Gastrocnemius medialis (tissue), 4 donors: ENCODE measurements at regions not wholly inside any gene's neighbourhood (a gene's known extent, or its start where the extent isn't known, plus 50 kb on each side); places are given as distances from the start of the nearest gene placed in this dataset.

Source experiments
- ATAC-seq, 2 donors: fragments of 150-250 bp; one replicate each; pipeline ENCODE4 v1.9.1; 2016
- DNase-seq, 2 donors: peaks; one replicate each; pipeline ENCODE4 v3.0.0-alpha.2; 2019
- H3K27ac ChIP-seq, 4 donors: fragments of 200-600 bp; sonication (generic); 1 replicate in 1 of 4; 2 replicates in 3 of 4; pipeline ENCODE4 v1.5.1; 2016 to 2018; ENCODE audit warnings: mild to moderate bottlenecking in 2 of 4, moderate library complexity in 1 of 4
- H3K27me3 ChIP-seq, 3 donors: fragments of 200-600 bp; sonication (generic) in 2 of 3; 1 replicate in 1 of 3; 2 replicates in 2 of 3; pipeline versions ENCODE4 v1.5.1 to v1.6.0; 2016 to 2019; ENCODE audit warnings: mild to moderate bottlenecking in 1 of 3, moderate library complexity in 1 of 3
- H3K36me3 ChIP-seq, 2 donors: fragments of 200-600 bp; sonication (generic) in 1 of 2; one replicate each; pipeline ENCODE4 v1.5.1; 2017 to 2018
- H3K4me1 ChIP-seq, 2 donors: fragments of 200-600 bp; sonication (generic) in 1 of 2; one replicate each; pipeline ENCODE4 v1.5.1; 2016 to 2017; ENCODE audit warnings: mild to moderate bottlenecking in 2 of 2
- H3K4me3 ChIP-seq, 4 donors: fragments of 200-600 bp; sonication (generic) in 3 of 4; 1 replicate in 1 of 4; 2 replicates in 3 of 4; pipeline ENCODE4 v1.5.1; 2016 to 2019; ENCODE audit warnings: mild to moderate bottlenecking in 2 of 4
- H3K9me3 ChIP-seq, 3 donors: fragments of 200-600 bp; sonication (generic) in 2 of 3; 1 replicate in 1 of 3; 2 replicates in 2 of 3; pipeline ENCODE4 v1.5.1; 2016 to 2019
- CTCF ChIP-seq, 5 experiments: fragments of 450-650 bp in 3 of 5; fragments of 200-600 bp in 2 of 5; sonication (generic) in 2 of 5; IDR thresholded peaks in 4 of 5; conservative IDR thresholded peaks in 1 of 5; 1 replicate in 4 of 5; 2 replicates in 1 of 5; pipeline ENCODE4 v1.5.1; 2016 to 2019; ENCODE audit warnings: antibody characterized with exemption in 5 of 5, mild to moderate bottlenecking in 3 of 5, moderate library complexity in 3 of 5
- POLR2A ChIP-seq, 2 donors: fragments of 450-650 bp; IDR thresholded peaks; one replicate each; pipeline ENCODE4 v1.6.1; 2017; ENCODE audit warnings: antibody characterized with exemption in 2 of 2, mild to moderate bottlenecking in 2 of 2, moderate library complexity in 2 of 2
- in situ Hi-C, 4 donors: fragments of 200-750 bp; cut with MboI; loops; one replicate each; pipeline versions ENCODE4 v1.15.0 to v1.8.0; 2017; ENCODE audit warnings: low sequenced_read_pairs in 4 of 4
- intact Hi-C: fragments of 100-400 bp; cut with DNase I; formaldehyde crosslinking; loops from one replicate; pipeline ENCODE4 v1.15.1; 2023; ENCODE audit warnings: low total_unique reads

GRCh38 chr16:86700046-86700945 is 121.9 kb downstream of the FOXL1 start:
- H3K36me3 ChIP-seq = no peaks in the 10 kb centered on the region
- TF ChIP-seq POLR2A (IDR thresholded peaks at IDR 0.05) (no peak), CTCF (IDR thresholded peaks at IDR 0.05 in 4 of 5, conservative IDR thresholded peaks at IDR 0.05 in 1 of 5) (no peak)
- peaks cover 0 to 4% (median 0%) of the 10 kb centered on the region in 3 donors for H3K27me3 ChIP-seq
- intact Hi-C loops = no loop called here
- DNase-seq (no peak), ATAC-seq (no peak)
- H3K9me3 ChIP-seq = no peaks in the 10 kb centered on the region
- no peak overlapping the region for H3K27ac ChIP-seq
- no peak overlapping the region for H3K4me3 ChIP-seq
- in situ Hi-C loops = no loop called here
- no peaks in the 10 kb centered on the region for H3K4me1 ChIP-seq

- TF ChIP-seq CTCF (IDR thresholded peaks at IDR 0.05 in 4 of 5, conservative IDR thresholded peaks at IDR 0.05 in 1 of 5) (no peak), POLR2A (IDR thresholded peaks at IDR 0.05) (no peak)
- no peaks in the 10 kb centered on the region for H3K9me3 ChIP-seq
- no peaks in the 10 kb centered on the region for H3K36me3 ChIP-seq
- H3K4me1 ChIP-seq = no peaks in the 10 kb centered on the region
- no peak overlapping the region for H3K27ac ChIP-seq
- H3K27me3 ChIP-seq = peaks cover 0 to 4% (median 0%) of the 10 kb centered on the region in 3 donors
- intact Hi-C loops = no loop called here
- ATAC-seq = no peak
- no peak overlapping the region for H3K4me3 ChIP-seq
- DNase-seq = no peak
- in situ Hi-C loops = no loop called here
Observed at GRCh38 chr16:86701286-86701975, 123.1 kb downstream of the FOXL1 start.

- Histone ChIP-seq H3K36me3 (no peaks in the 10 kb centered on the region), H3K27me3 (peaks cover 0 to 4% (median 0%) of the 10 kb centered on the region in 3 donors), H3K4me1 (no peaks in the 10 kb centered on the region), H3K27ac (no peak overlapping the region), H3K4me3 (no peak overlapping the region), H3K9me3 (no peaks in the 10 kb centered on the region)
- ATAC-seq (no peak), DNase-seq (no peak)
- in situ Hi-C loops (no loop called here), intact Hi-C loops (no loop called here)
- no peak for TF ChIP-seq CTCF (IDR thresholded peaks at IDR 0.05 in 4 of 5, conservative IDR thresholded peaks at IDR 0.05 in 1 of 5)
- TF ChIP-seq POLR2A (IDR thresholded peaks at IDR 0.05) = no peak
Observed at GRCh38 chr16:86702824-86703588, 124.7 kb downstream of the FOXL1 start.

- ATAC-seq (no peak), DNase-seq (no peak)
- no peak for TF ChIP-seq CTCF (IDR thresholded peaks at IDR 0.05 in 4 of 5, conservative IDR thresholded peaks at IDR 0.05 in 1 of 5)
- peaks cover 0 to 4% (median 0%) of the 10 kb centered on the region in 3 donors for H3K27me3 ChIP-seq
- H3K4me1 ChIP-seq = no peaks in the 10 kb centered on the region
- intact Hi-C loops = no loop called here
- H3K9me3 ChIP-seq = no peaks in the 10 kb centered on the region
- H3K27ac ChIP-seq = no peak overlapping the region
- H3K4me3 ChIP-seq = no peak overlapping the region
- in situ Hi-C loops = no loop called here
- no peaks in the 10 kb centered on the region for H3K36me3 ChIP-seq
Observed at GRCh38 chr16:86704516-86704915, 126.2 kb downstream of the FOXL1 start.
